ENCODE measurements at regions not wholly inside any gene's neighbourhood (a gene's known extent, or its start where the extent isn't known, plus 50 kb on each side); places are given as distances from the start of the nearest gene placed in this dataset.

GRCh38 chr2:122236152-122236874 is 480.9 kb downstream of the TSN start:
- DNase-seq (ENCODE audit: low spot score): no peak

- DNase-seq (ENCODE audit: low spot score): no peak
Measured at GRCh38 chr2:122236925-122237324, 481.5 kb downstream of the TSN start.

GRCh38 chr2:122237450-122237849 is 482.0 kb downstream of the TSN start:
- DNase-seq (ENCODE audit: low spot score): no peak

GRCh38 chr2:122238006-122238559 is 482.6 kb downstream of the TSN start:
- no peak for DNase-seq (ENCODE audit: low spot score)

GRCh38 chr2:122239440-122239839 is 484.0 kb downstream of the TSN start:
- DNase-seq (ENCODE audit: low spot score): no peak

GRCh38 chr2:122244598-122245229 is 489.3 kb downstream of the TSN start:
- no peak for DNase-seq (ENCODE audit: low spot score)

- no peak for DNase-seq (ENCODE audit: low spot score)
Measured at GRCh38 chr2:122249673-122250072, 494.2 kb downstream of the TSN start.

- DNase-seq (ENCODE audit: low spot score): no peak
Measured at GRCh38 chr2:122251158-122251557, 495.7 kb downstream of the TSN start.

- no peak for DNase-seq (ENCODE audit: low spot score)
Measured at GRCh38 chr2:122251566-122251965, 496.1 kb downstream of the TSN start.

GRCh38 chr2:122255924-122256323 is 500.5 kb downstream of the TSN start:
- no peak for DNase-seq (ENCODE audit: low spot score)

- no peak for DNase-seq (ENCODE audit: low spot score)
Measured at GRCh38 chr2:122261911-122262310, 506.5 kb downstream of the TSN start.

GRCh38 chr2:122263746-122264145 is 508.3 kb downstream of the TSN start:
- no peak for DNase-seq (ENCODE audit: low spot score)

GRCh38 chr2:122266636-122267035 is 511.2 kb downstream of the TSN start:
- DNase-seq (ENCODE audit: low spot score): no peak

GRCh38 chr2:122267947-122268346 is 512.5 kb downstream of the TSN start:
- DNase-seq (ENCODE audit: low spot score): no peak

- DNase-seq (ENCODE audit: low spot score): no peak
Measured at GRCh38 chr2:122273785-122274419, 518.5 kb downstream of the TSN start.

- no peak for DNase-seq (ENCODE audit: low spot score)
Measured at GRCh38 chr2:122277956-122278355, 522.5 kb downstream of the TSN start.

- peak; percentile 49 for DNase-seq (ENCODE audit: low spot score)
Measured at GRCh38 chr2:122300758-122301157, 545.3 kb downstream of the TSN start.

- DNase-seq (ENCODE audit: low spot score): no peak
Measured at GRCh38 chr2:122307763-122308162, 552.3 kb downstream of the TSN start.

GRCh38 chr2:122315306-122315705 is 559.9 kb downstream of the TSN start:
- no peak for DNase-seq (ENCODE audit: low spot score)

GRCh38 chr2:122319539-122320132 is 564.2 kb downstream of the TSN start:
- DNase-seq (ENCODE audit: low spot score): no peak

GRCh38 chr2:122322815-122323214 is 567.4 kb downstream of the TSN start:
- no peak for DNase-seq (ENCODE audit: low spot score)

GRCh38 chr2:122323927-122324326 is 568.5 kb downstream of the TSN start:
- no peak for DNase-seq (ENCODE audit: low spot score)

- DNase-seq (ENCODE audit: low spot score): no peak
Measured at GRCh38 chr2:122326471-122326870, 571.0 kb downstream of the TSN start.

Data from NAMALWA (cell line).